GM19324 (cell line): ENCODE measurements at regions not wholly inside any gene's neighbourhood (a gene's known extent, or its start where the extent isn't known, plus 50 kb on each side); places are given as distances from the start of the nearest gene placed in this dataset.
"Not testable (repeated sequence)": the region's sequence is repeated elsewhere in the genome, so short reads cannot be mapped to it uniquely, and the experiment has no call there.

Experiments used
- ATAC-seq: cut with Tn5 transposase; IDR thresholded peaks from one replicate; pipeline ENCODE4 v1.9.1; 2021; ENCODE audit warnings: mild to moderate bottlenecking, moderate library complexity; ENCODE audit not compliant: unreplicated experiment, low FRiP score

GRCh38 chr4:24177443-24177842 lies 287.6 kb upstream of the PPARGC1A start:
- not testable (repeated sequence) for ATAC-seq

- no peak for ATAC-seq
Measured at GRCh38 chr4:24175707-24176106, 285.9 kb upstream of the PPARGC1A start.

- no peak for ATAC-seq
Measured at GRCh38 chr4:24174602-24175001, 284.8 kb upstream of the PPARGC1A start.

- ATAC-seq: no peak
Measured at GRCh38 chr4:24172406-24172805, 282.6 kb upstream of the PPARGC1A start.

GRCh38 chr4:24169956-24170355 lies 280.1 kb upstream of the PPARGC1A start:
- no peak for ATAC-seq

- ATAC-seq: no peak
Measured at GRCh38 chr4:24168658-24169057, 278.8 kb upstream of the PPARGC1A start.

GRCh38 chr4:24166501-24166900 lies 276.7 kb upstream of the PPARGC1A start:
- ATAC-seq: no peak

- no peak for ATAC-seq
Measured at GRCh38 chr4:24164797-24165196, 274.9 kb upstream of the PPARGC1A start.

- ATAC-seq: no peak
Measured at GRCh38 chr4:24164054-24164693, 274.3 kb upstream of the PPARGC1A start.

GRCh38 chr4:24163314-24163713 lies 273.5 kb upstream of the PPARGC1A start:
- no peak for ATAC-seq

GRCh38 chr4:24160358-24160757 lies 270.5 kb upstream of the PPARGC1A start:
- no peak for ATAC-seq

- ATAC-seq: no peak
Measured at GRCh38 chr4:24158031-24158430, 268.2 kb upstream of the PPARGC1A start.

- no peak for ATAC-seq
Measured at GRCh38 chr4:24150034-24150433, 260.2 kb upstream of the PPARGC1A start.

GRCh38 chr4:24146127-24146526 lies 256.3 kb upstream of the PPARGC1A start:
- no peak for ATAC-seq

- no peak for ATAC-seq
Measured at GRCh38 chr4:24145591-24145990, 255.7 kb upstream of the PPARGC1A start.

GRCh38 chr4:24144381-24144780 lies 254.5 kb upstream of the PPARGC1A start:
- ATAC-seq: no peak

GRCh38 chr4:24143741-24144140 lies 253.9 kb upstream of the PPARGC1A start:
- ATAC-seq: no peak

GRCh38 chr4:24141836-24142235 lies 252.0 kb upstream of the PPARGC1A start:
- ATAC-seq: no peak

GRCh38 chr4:24140892-24141291 lies 251.0 kb upstream of the PPARGC1A start:
- no peak for ATAC-seq

- no peak for ATAC-seq
Measured at GRCh38 chr4:24137671-24138601, 248.1 kb upstream of the PPARGC1A start.

GRCh38 chr4:24131954-24132673 lies 242.3 kb upstream of the PPARGC1A start:
- ATAC-seq: no peak
